Kidney epithelial cell (primary cell): ENCODE measurements at regions not wholly inside any gene's neighbourhood (a gene's known extent, or its start where the extent isn't known, plus 50 kb on each side); places are given as distances from the start of the nearest gene placed in this dataset.

Experiments
- DNase-seq: peaks from one replicate; pipeline ENCODE4 v3.0.0-alpha.2; 2010; ENCODE audit warnings: low read depth
- H3K27me3 ChIP-seq: 2 replicates; pipeline ENCODE4 v1.6.0; 2011; ENCODE audit warnings: low read length; ENCODE audit not compliant: control insufficient read depth, insufficient read depth
- H3K36me3 ChIP-seq: 2 replicates; pipeline ENCODE4 v1.5.1; 2011; ENCODE audit warnings: low read length; ENCODE audit not compliant: control insufficient read depth, insufficient read depth
- H3K4me3 ChIP-seq: 2 replicates; pipeline ENCODE4 v1.5.1; 2011; ENCODE audit warnings: low read depth, mild to moderate bottlenecking, control low read depth, low read length
- CTCF ChIP-seq: IDR thresholded peaks from 2 replicates; pipeline ENCODE4 v1.5.1; 2011; ENCODE audit warnings: mild to moderate bottlenecking, moderate library complexity, low read length, control low read depth, inconsistent platforms; ENCODE audit not compliant: insufficient read depth, poor library complexity, severe bottlenecking

DNA sequence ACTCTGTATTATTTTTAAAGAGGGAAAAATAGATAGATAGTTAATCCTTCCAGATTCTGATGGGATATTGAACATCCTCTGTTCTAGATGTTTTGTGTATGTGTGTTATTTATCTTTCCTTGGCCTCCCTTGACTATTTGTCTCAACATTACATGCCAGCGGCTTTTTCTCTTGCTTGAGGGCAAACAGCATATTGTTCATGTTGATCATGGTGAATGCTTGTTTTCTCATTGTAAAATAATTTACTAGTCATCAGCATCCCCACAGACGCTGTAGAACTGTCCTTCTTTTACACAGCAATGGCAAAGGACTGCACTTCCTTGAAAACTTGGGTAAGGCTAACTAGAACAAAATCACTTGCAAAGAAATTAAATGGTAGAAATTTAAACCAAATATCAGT lies 1376.4 kb upstream of the GOT2 start:
- TF ChIP-seq CTCF, result no peak
- Histone ChIP-seq H3K36me3 (no peaks in the 10 kb centered on the region), H3K27me3 (no peaks in the 10 kb centered on the region), H3K4me3 (no peak overlapping the region)
- DNase-seq, result no peak

GRCh38 chr16:60107871-60108270 lies 1373.8 kb upstream of the GOT2 start:
- Histone ChIP-seq H3K4me3 (no peak overlapping the region), H3K27me3 (no peaks in the 10 kb centered on the region), H3K36me3 (no peaks in the 10 kb centered on the region)
- DNase-seq, result no peak
- TF ChIP-seq CTCF, result no peak

DNA sequence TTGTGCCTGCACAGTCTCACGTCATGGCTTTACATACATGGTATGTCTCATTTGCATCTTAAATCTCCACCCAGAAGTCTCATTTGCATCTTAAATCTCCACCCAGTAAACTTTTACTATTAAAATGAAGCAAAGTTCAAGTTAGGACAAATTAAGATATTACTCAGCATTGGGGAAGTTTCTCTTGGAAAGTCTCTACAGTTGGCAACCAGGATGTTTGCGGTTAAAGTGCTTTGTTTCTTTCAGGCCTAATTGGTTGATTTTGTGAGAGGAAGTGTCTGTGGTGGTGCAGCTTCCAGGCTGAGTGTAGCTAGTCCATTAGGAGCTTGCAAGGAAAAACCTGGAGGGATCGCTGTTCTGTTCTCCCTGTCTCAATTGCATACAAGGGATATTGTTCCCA lies 1373.3 kb upstream of the GOT2 start:
- no peak for DNase-seq
- no peak for TF ChIP-seq CTCF
- no peaks in the 10 kb centered on the region for H3K36me3 ChIP-seq
- no peak overlapping the region for H3K4me3 ChIP-seq
- H3K27me3 ChIP-seq, result no peaks in the 10 kb centered on the region

DNA sequence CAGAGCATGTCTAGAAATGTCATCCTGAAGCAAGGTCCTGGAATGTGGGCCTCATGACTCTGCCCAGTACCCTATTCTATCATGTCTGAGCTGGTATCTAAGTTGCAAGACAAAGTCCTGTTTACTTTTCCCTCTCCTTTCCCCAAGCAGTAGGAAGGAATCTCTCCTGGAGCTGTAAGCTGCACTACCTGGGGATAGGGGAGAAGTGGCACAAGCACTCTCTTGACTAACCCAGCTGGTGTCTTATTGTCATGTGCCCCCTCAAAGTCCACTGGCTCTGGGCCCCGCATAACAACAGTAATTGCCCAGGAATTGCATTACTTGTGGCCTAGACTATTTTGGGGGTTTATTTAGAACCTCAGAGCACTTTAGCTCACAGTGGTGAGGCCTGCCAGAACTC lies 1366.3 kb upstream of the GOT2 start:
- Histone ChIP-seq H3K27me3 (no peaks in the 10 kb centered on the region), H3K36me3 (no peaks in the 10 kb centered on the region), H3K4me3 (no peak overlapping the region)
- TF ChIP-seq CTCF, result no peak
- no peak for DNase-seq

DNA sequence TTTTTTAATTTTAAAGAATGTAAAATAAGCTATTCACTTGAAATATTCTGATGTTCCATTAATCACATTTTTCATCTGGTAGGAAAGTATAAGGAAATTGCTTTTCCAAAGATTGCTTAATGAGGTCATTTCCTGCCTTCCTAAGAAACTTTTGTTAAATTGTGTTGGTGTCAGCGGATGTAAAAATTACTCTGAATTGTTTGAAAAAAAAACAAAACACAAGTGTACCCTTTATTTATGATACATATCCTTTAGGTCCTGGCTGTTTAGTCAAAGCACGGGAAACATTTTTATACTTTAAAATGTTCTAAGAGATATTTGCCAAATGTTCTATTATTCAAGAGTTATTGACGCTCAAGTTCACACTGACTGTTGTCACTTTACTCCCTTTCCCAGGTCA lies 1357.4 kb upstream of the GOT2 start:
- Histone ChIP-seq H3K4me3 (no peak overlapping the region), H3K36me3 (no peaks in the 10 kb centered on the region), H3K27me3 (no peaks in the 10 kb centered on the region)
- DNase-seq, result no peak
- no peak for TF ChIP-seq CTCF

- Histone ChIP-seq H3K27me3 (no peaks in the 10 kb centered on the region), H3K36me3 (no peaks in the 10 kb centered on the region), H3K4me3 (no peak overlapping the region)
- no peak for DNase-seq
- no peak for TF ChIP-seq CTCF
Observed at GRCh38 chr16:60091071-60091470, 1357.0 kb upstream of the GOT2 start.
